ENCODE measurements at regions not wholly inside any gene's neighbourhood (a gene's known extent, or its start where the extent isn't known, plus 50 kb on each side); places are given as distances from the start of the nearest gene placed in this dataset.
"Not testable (repeated sequence)": the region's sequence is repeated elsewhere in the genome, so short reads cannot be mapped to it uniquely, and the experiment has no call there.

DNA sequence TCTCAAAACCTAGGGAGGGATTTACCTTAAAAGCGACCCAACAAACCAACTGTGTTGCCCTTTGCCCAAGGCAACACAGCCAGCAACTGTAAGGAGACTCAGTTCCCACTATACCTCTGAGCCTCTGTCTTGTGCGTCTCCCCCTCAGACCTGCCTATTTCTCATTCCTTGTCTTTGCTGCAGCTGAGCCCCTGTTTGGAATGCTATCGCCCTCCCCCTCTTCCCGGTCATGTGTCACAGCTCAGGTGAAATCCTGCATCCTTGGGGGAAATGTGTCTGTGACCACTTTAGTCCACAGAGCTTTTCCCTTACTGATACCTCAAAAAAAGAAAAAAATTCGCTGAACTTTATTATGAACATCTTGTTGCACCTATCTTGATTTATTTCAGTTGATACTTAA is 52.0 kb upstream of the LRIG1 start:
- DNase-seq (ENCODE audit: low spot score) = no peak

DNA sequence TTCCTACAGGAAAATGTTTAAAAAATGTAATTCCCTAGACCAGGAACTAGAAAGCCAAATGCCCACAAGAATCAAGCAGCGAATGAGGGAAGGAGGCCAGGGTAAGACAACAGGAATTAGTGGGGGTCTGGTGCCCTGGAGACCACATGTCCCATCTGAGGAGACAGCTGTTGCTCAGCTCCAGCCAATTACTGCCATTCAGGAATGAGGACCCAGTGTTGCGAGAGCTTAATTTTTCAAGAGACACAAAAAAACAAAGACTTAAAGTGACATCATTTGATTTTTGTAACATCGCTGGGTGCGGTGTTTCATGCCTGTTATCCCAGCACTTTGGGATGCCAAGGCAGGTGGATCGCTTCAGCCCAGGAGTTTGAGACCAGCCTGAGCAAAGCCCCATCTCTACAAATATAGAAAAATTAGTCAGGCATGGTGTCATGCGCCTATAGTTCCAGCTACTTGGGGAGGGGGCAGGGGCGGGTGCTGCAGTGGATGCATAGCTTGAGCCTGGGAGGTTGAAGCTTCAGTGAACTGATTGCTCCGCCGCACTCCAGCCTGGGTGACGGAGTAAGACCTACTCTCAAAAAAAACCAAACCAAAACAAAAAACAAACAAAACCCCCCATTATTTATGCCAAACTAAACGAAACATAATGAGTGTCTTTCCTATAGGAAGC is 52.8 kb upstream of the LRIG1 start:
- DNase-seq (ENCODE audit: low spot score) = no peak

DNA sequence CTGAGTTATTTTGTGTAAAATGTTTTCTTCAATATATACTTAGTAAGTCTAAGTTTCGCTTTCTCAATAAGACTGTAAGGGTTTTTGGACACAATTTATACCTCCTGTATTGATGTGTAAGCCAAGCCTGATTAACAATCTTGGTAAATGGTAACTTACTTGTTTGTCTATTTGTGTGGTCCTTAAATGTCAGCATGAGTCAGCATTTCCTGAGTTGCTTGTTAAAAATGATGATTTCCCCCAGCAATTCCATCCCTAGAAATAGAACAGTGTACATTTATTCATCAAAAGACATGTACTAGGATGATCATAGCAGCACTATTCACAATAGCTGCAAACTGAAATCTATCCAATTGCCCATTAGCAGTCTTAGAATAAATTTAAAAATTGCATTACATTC is 53.4 kb upstream of the LRIG1 start:
- no peak for DNase-seq (ENCODE audit: low spot score)

DNA sequence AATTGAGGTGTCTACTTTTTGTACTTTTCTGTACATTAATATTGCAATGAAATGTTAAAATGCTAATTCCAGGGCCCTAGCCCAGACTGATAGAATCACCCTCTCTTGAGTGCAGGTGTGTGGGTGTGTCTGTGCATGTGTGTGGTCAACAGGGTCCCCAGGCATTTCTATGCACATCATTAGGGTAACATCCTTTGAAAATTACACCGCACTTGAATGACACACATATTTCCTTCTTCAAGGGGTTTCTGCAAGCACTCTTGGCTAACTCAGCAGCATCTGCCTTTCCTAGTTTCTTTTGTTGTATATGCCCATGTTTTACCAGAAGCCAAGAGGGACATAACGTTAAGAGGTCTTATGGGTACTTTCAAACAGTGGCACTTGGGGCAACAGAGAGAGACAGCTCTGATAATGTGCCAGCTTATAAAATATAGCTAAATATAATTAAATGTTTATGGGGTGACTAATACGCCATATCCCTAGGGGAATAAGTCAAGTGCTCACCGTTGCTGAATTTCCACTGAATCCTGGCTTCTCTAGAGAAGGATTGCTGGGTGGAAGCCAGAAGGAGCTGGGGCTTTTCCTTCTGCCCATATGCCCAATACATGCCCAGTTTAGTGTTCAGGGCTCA is 54.5 kb upstream of the LRIG1 start:
- no peak for DNase-seq (ENCODE audit: low spot score)

DNA sequence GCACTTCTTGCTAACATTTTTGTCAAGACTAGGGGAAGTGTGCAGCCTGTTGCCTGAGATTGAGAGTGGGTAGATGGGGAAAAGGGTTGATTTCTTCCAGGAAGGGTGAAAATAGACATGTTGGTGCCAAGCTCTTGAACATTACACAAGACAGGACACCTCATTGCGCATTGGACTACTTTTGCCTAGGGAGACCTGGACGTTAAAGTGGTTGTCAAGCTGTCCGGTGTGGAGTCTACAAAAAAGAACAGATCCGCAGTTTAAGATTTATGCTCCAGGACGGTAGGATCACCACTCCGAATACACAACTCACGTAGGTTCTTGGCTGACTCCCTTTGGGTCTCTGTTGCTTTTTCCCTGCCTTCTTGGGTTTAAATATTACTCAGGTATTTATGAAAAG is 56.3 kb upstream of the LRIG1 start:
- DNase-seq (ENCODE audit: low spot score) = no peak

DNA sequence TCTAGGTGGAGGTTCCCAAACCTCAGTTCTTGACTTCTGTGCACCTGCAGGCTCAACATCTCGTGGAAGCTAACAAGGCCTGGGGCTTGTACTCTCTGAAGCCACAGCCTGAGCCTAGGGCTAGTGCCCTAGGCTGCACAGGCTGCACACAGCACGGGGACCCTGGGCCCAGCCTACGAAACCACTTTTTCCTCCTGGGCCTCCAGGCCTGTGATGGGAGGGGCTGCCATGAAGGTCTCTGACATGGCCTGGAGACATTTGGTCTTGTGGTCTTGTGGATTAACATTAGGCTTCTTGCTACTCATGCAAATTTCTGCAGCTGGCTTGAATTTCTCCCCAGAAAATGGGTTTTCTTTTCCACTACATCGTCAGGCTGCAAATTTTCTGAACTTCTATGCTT is 59.1 kb upstream of the LRIG1 start:
- not testable (repeated sequence) for DNase-seq (ENCODE audit: low spot score)

DNA sequence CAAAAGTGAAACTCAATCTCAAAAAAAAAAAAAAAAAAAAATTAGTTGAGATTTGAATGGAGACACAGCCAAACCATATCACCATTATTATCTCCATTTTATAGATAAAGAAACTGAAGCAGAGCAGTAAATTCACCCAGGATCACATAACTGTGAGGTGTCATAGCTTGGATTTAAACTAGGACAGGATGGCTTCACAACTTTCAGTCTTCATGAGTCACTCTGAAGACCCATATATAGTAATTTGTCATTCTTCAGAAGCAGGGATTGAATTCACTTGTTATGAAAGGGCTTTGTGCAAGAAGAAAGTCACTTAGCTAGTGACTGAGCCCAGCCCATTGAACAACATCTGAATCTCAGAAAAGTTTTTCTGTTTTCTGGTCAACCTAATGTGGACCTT is 60.5 kb upstream of the LRIG1 start:
- DNase-seq (ENCODE audit: low spot score) = no peak

DNA sequence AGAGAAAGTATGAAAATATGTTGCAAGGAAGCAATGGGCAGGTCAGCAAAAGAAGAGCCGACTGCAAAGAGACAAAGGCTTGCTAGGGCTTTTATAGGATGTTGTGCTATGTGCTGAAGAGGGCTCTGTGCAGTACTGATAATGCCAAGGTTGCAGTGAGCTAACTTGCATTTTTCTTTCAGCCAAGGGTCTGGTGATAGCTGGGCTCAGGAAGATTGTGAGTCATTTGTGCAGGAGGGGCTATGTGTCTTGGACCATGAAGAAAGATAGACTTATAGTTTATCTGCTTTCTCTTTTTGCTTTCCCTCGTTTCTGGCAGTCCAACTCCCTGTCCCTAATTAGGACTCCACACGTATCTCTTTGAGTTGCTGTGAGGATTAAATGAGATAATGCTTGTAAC is 64.5 kb upstream of the LRIG1 start:
- DNase-seq (ENCODE audit: low spot score) = no peak

DNA sequence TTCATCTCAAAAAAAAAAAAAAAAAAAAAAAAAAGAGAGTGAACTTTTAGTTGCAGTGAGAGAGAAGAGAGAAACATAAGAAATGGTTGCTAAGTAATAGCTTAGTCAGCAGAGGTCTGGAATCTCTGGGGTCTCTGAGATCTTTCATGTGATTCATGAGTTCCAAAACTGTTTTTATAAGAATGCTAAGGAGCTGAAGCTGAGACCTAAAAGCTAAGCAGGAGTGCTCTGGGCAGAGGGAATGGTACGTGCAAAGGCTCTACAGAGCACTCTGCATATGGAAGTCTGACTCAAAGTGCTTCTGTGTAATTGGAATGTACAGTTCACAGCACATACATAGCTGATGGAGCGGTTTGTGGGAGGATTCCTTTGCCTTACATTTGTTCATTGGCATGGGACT is 66.3 kb upstream of the LRIG1 start:
- DNase-seq (ENCODE audit: low spot score) = no peak

DNA sequence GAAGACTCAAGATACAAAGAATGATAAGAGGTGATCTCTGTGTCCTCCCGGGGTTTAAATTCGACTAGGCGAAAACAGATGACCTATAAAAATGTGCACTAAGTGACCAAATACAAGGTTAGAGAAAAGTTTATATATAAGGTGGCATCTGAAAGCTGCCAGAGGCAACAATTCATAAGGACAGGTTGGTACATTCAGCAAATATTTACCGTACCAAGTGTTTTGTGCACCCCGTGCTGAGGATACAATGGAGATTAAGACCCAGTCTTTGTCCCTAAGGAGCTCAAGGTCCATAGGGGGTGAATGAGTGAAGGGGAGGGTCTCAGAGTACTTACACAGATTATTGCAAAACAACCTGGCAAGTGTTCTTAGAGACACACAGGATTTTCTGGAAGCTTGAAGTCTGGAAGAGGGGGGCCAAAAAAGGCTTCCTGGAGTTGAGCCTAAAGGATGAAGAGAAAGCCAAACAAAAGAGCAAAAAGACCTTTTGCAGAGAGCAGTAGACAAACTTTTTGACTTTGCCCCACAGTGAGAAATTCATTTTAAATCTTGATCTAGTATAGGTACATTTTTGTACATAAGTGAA is 71.4 kb upstream of the LRIG1 start:
- no peak for DNase-seq (ENCODE audit: low spot score)

DNA sequence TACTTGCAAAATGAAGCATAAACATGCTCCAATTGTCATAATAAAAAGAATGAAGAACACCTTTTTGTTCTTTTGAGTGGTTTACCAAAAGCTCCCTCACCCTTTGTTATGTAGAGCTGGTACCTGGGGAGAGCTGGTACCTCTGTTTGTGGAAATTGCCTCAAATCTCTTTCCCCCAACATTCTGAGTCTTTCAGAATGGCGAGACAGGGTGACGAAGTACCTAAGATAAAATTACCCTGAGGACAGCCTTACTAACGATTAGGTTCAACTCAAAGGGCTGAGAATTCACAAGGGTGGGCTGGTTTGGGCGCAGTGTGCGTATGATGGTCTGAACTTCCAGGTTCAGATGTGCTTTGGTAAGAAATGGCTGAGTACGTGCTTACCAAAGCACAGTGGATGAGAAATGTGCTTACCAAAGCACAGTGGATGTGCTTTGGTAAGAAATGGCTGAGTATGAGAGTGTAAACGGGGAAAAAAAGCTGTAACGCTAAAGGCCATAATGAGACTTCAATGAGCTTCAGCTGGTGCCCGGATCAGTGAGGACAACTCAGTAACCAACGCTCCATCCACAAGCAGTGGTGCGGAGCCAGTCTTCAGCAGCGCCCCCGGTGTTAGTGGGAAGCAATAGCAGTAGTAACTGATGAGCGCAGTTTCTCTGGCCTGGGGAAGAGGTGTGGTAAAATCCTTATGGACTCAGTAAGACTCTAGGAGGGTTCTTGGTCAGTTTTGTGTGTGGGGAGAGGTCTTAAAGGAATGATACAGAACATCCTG is 72.3 kb upstream of the LRIG1 start:
- DNase-seq (ENCODE audit: low spot score) = no peak

DNA sequence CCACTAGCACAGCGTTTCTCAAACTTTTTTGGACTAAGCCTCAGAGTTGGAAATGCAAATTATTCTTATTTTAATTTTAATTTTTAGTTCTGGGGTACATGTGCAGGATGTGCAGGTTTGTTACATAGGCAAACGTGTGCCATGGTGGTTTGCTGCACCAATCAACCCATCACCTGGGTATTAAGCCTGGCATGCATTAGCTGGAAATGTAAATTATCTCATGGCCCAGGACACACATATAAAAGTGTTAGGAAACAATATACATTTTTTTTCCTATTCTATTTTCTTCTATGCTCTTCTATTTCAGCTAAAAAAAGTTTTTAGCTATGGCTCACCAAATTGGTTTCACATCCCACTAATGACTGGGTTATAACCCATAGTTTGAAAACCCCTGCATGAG is 73.3 kb upstream of the LRIG1 start:
- DNase-seq (ENCODE audit: low spot score) = no peak

DNA sequence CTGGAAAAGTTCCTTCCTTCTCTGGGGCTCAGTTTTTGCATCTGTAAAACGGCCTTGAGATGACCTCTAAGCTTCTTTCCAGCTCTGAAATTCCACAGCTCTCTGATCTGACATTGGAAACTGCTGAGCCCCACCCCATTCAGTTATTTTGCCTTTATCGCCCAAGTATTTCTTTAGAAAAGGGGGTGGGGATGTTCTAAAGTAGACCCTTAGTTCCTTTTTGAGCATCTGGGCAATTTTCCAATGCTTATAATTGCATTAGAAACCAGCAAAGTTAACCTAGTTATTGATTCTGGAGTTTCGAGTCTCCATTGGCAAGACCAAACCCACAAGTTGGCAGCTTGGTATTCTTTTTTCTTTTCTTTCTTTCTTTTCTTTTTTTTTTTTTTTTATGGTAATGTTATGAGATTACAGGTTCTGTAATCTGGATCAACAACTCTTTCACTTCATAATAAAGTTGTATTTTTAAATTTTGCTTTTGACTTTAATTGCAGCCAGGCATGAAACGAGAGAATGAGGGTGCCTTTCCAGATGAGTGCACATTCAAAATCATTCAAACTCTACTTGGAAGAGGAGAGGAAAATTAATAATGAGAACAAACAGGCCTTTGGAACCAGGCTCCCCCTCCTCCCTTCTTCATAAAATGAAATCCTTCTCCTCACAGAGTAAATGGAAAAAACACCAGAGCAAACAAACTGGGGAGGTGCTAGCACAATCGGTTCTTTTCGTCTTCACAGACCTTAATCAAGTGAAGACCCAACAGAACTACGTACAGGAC is 76.8 kb upstream of the LRIG1 start:
- no peak for DNase-seq (ENCODE audit: low spot score)

DNA sequence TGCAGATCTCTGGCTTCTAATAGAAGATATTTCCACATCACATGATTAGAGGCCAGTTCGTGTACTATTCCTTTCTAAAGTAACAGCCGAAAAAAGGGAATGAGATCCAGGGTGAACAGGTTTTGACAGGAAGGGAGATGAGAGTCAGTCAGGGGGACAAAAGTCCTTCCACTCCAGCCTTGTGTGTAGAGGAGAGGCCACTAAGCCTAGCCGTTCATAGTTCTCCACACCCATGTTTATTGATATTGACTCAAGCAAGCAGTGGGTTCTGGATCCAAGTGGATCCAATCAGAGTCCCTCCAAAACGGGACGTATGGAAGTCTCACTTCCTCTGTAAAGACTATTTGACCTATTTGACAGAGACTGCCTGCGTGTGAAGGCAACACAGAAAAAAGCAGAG is 80.4 kb upstream of the LRIG1 start:
- no peak for DNase-seq (ENCODE audit: low spot score)

DNA sequence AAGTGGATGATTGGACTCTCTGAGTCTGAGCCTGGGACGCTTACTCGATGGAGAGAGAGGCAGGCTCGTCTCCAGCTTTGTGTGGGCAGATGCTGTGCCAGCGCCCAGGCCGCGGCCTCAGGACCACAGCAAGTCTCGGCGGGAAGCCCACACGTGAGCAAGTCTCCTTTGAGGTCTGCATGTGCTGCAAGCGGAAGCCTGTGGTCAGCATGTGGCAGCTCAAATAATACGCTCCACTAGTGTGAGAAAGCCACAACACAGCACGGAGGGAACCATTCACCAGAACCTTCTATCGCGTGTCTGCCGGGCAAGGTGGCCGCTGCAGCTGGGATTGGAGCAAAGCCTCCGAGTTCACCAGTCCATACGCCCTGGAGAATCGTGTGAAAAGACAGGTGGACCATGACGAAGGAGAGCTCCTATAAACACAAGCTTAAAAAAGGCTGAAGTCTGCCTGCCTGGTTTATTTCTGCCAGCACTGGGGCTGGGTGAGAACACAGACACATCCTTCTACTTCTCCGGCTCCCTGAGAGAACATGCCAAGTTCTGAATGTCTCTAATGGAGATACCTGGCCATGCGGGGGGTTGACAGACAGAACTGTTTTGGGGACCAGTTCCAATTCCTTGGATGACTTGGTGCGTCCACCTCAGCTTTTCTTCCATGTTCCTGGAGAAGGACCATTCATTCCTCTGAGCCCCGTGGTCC is 82.0 kb upstream of the LRIG1 start:
- no peak for DNase-seq (ENCODE audit: low spot score)

DNA sequence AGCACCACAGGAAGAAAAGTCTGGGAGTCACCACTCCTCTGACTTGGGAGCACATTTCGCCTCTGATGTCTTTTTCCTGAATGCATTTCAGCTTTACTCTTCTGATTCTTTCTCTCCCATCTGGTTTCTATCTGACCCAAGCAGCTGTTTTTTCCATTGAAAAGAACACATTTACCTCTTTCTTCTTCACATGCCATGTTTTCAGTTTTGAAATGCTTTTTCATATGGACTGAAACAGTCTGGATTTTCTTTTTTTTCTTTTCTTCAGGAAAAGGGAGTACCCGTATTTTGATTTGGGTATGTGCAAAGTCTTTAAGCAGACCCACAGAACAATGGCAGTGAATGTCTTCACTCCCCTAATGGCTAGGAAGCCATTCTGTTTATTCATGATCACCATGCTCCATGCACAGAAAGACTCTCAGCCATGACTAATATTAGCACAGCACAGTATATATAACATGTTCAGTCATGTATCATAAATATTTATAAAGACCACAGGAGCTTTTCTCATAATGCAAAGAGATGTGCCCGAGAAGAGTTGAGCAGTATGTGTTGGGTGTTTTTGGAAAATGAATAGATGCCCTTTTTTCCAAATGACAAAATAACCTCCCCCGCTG is 82.7 kb upstream of the LRIG1 start:
- DNase-seq (ENCODE audit: low spot score) = no peak

DNA sequence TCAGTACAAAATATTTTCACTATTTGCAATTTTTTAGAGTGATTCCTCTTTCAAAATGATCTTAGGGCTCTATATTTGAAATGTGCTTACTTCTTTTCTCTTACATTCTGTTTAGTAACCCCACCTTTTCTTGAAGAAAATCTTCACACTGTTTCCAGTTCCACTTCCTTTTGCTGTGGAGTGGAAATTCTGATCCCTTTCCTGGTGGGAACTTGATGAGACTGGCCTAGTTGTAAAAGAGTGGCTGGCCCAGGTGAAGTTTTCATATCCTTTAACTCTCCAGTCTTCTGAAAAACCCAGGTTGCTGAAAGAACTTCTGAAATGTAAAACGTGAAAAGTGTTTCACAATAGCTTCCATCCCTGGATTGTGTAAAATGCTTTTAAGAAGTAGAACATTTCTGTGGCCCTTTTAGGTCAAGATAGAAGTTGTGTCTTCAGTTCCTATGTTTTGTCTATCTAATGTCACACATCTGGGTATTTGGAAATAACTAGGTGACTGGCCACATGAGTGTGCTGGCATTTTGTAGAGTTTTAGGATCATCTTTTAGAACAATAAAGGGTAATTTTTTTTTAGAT is 84.8 kb upstream of the LRIG1 start:
- no peak for DNase-seq (ENCODE audit: low spot score)

DNA sequence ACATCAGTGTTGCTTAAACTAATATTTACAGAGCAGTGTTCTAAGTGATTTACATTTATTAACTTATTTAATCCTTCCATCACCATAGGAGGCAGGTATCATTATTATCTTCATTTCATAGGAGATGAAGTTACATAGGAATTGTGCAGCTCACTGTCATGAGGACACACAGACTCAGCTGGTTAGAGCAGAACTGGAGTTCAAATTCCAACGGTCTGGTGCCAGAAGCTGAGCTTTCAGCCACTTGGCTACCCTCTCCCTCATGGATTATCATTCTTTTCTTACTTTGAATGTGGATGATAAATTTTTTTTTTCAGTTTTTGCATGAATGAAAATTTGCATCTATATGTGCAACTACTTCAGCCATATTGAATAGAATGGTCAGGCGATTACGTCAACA is 86.0 kb upstream of the LRIG1 start:
- no peak for DNase-seq (ENCODE audit: low spot score)

DNA sequence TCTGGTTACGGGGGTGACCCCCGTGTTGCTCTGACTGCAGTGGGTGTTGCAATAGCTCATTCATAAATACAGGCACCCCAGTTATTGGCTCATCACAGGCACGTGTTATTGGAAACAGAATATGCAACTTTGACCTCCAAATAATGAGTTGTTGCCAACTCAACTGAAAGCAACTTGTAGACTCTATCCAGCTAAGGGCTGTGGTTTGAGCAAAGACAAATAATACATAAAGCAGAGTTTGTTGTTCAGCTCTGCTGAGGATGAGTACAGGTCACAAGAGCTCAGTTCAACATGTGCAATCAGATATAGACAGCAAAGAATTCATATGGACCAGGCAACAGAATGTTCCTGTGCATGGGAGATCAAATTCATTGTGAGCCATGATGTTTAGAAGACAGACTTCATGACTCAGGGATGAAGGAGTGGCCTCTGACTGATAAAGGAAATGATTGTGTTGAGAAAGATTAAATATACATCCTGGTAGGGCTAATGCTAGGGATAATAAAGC is 87.6 kb upstream of the LRIG1 start:
- no peak for DNase-seq (ENCODE audit: low spot score)

DNA sequence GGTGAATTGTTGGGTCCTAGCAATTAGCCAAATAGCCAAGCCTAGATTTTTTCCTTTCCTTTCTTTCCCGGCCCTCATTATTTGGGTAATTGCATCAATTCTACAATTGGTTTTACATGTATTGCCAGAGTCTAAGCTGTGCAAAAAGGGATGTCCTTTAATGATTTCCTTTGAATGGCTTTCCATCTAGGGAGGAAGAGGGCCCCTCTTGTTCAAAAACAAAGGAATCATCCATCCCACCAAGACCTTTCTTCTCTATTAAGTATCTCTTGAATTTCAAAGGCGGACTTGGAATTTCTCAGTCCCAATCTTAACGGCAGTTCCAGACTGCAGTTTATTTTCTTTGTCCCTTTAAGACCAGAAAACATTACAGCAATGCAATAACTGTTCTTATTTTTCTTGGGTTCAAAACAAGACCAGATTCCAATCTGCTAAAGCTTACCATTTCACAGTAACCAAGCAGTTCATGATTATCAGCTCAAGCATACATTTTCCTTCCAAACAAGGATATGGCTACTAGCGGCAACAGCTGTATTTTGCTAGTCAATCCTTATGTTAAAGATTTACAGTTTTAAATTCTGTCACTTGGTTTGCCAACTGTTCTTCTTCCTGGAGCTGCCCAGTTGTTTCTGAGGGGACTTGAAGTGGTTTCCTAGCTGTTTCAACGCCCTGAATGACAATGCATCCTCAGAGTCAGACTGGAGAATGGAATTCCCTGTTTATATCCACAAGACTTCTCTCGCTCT is 91.4 kb upstream of the LRIG1 start:
- DNase-seq (ENCODE audit: low spot score) = no peak

Measured in HuH-7.5 (cell line).